Trophoblast cell (in vitro differentiated cells and primary cell): ENCODE measurements at regions not wholly inside any gene's neighbourhood (a gene's known extent, or its start where the extent isn't known, plus 50 kb on each side); places are given as distances from the start of the nearest gene placed in this dataset.

Source experiments
- DNase-seq, 2 donors: peaks; one replicate each; pipeline ENCODE4 v3.0.0-alpha.2; 2016
- H2AFZ ChIP-seq: 2 replicates; pipeline ENCODE4 v1.6.1; 2013; ENCODE audit warnings: low read length, moderate library complexity, mild to moderate bottlenecking; ENCODE audit not compliant: insufficient read depth, poor library complexity
- H2AK5ac ChIP-seq: 2 replicates; pipeline ENCODE4 v1.6.1; 2013; ENCODE audit warnings: mild to moderate bottlenecking, low read length
- H2BK120ac ChIP-seq: 2 replicates; pipeline ENCODE4 v1.6.1; 2013; ENCODE audit warnings: low read length, mild to moderate bottlenecking, moderate library complexity; ENCODE audit not compliant: insufficient read depth, poor library complexity
- H2BK12ac ChIP-seq: 2 replicates; pipeline ENCODE4 v1.6.1; 2013; ENCODE audit warnings: mild to moderate bottlenecking, low read length, moderate library complexity
- H2BK5ac ChIP-seq: 2 replicates; pipeline ENCODE4 v1.6.1; 2013; ENCODE audit warnings: low read length, low read depth, moderate library complexity, mild to moderate bottlenecking; ENCODE audit not compliant: poor library complexity
- H3K14ac ChIP-seq: 2 replicates; pipeline ENCODE4 v1.6.1; 2013; ENCODE audit warnings: mild to moderate bottlenecking, low read length
- H3K18ac ChIP-seq: 2 replicates; pipeline ENCODE4 v1.6.1; 2013; ENCODE audit warnings: mild to moderate bottlenecking, low read length
- H3K23ac ChIP-seq: 2 replicates; pipeline ENCODE4 v1.6.1; 2013; ENCODE audit warnings: low read length
- H3K27ac ChIP-seq: 2 replicates; pipeline ENCODE4 v1.5.1; 2013; ENCODE audit warnings: low read depth, mild to moderate bottlenecking, inconsistent platforms, low read length, moderate library complexity
- H3K27me3 ChIP-seq: 2 replicates; pipeline ENCODE4 v1.6.1; 2013; ENCODE audit warnings: inconsistent platforms, mild to moderate bottlenecking, low read length, moderate library complexity; ENCODE audit not compliant: insufficient read depth
- H3K36me3 ChIP-seq, 2 experiments: 1 replicate in 1 of 2; 2 replicates in 1 of 2; pipeline ENCODE4 v1.6.1; 2013; ENCODE audit warnings: low read length in 2 of 2, mild to moderate bottlenecking in 2 of 2, moderate library complexity in 1 of 2; ENCODE audit not compliant: insufficient read depth in 2 of 2, control insufficient read depth in 1 of 2
- H3K4ac ChIP-seq: 2 replicates; pipeline ENCODE4 v1.6.1; 2013; ENCODE audit warnings: low read depth, mild to moderate bottlenecking, low read length, moderate library complexity
- H3K4me1 ChIP-seq, 2 experiments: 1 replicate in 1 of 2; 2 replicates in 1 of 2; pipeline ENCODE4 v1.6.1; 2013; ENCODE audit warnings: low read length in 2 of 2, mild to moderate bottlenecking in 2 of 2, moderate library complexity in 1 of 2; ENCODE audit not compliant: insufficient read depth in 2 of 2, control insufficient read depth in 1 of 2
- H3K4me2 ChIP-seq: 2 replicates; pipeline ENCODE4 v1.6.1; 2013; ENCODE audit warnings: inconsistent platforms, mild to moderate bottlenecking, low read length, moderate library complexity
- H3K4me3 ChIP-seq: 2 replicates; pipeline ENCODE4 v1.5.1; 2013; ENCODE audit warnings: mild to moderate bottlenecking, low read depth, low read length, inconsistent platforms
- H3K79me1 ChIP-seq: one replicate; pipeline ENCODE4 v1.6.1; 2013; ENCODE audit warnings: low read length
- H3K79me2 ChIP-seq: 2 replicates; pipeline ENCODE4 v1.6.1; 2013; ENCODE audit warnings: low read length, mild to moderate bottlenecking; ENCODE audit not compliant: control insufficient read depth, insufficient read depth, poor library complexity
- H3K9ac ChIP-seq: 2 replicates; pipeline ENCODE4 v1.6.1; 2013; ENCODE audit warnings: mild to moderate bottlenecking, low read length
- H3K9me3 ChIP-seq: 2 replicates; pipeline ENCODE4 v1.6.1; 2013; ENCODE audit warnings: low read depth, mild to moderate bottlenecking, control low read depth, inconsistent platforms, low read length; ENCODE audit not compliant: insufficient read depth
- H4K12ac ChIP-seq: 2 replicates; pipeline ENCODE4 v1.6.1; 2013; ENCODE audit warnings: low read depth, mild to moderate bottlenecking, low read length, moderate library complexity
- H4K8ac ChIP-seq: 2 replicates; pipeline ENCODE4 v1.6.1; 2013; ENCODE audit warnings: low read depth, mild to moderate bottlenecking, low read length, moderate library complexity
- H4K91ac ChIP-seq: one replicate; pipeline ENCODE4 v1.6.1; 2013; ENCODE audit warnings: low read depth, mild to moderate bottlenecking, low read length, moderate library complexity
- WGBS: extraction: QIAGEN DNeasy Blood & Tissue Kit; methylation state at CpG from one replicate; pipeline ENCODE4 v1.1.7; 2013; ENCODE audit warnings: missing lambda C conversion rate; ENCODE audit not compliant: insufficient read length, insufficient coverage; ENCODE audit errors: extremely low coverage; 5-methylcytosine and 5-hydroxymethylcytosine counted together

DNA sequence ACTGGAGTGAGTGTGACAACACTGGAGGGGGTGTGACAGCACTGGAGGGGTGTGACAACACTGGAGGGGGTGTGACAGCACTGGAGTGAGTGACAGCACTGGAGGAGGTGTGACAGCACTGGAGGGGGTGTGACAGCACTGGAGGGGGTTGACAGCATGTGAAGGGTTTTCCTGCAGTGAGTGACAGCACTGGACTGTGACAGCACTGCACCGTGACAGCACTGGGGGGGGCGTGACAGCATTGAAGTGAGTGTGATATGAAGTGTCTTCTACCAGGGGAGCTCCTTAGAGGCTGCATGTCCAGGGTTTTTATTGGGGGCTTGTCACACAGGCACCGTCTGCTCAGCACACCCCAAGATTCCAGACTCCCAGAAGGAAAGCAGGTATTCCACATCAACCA is 274.8 kb downstream of the TEX29 start:
- no peak overlapping the region for H4K12ac ChIP-seq
- no peak overlapping the region for H3K18ac ChIP-seq
- H2BK5ac ChIP-seq = no peak overlapping the region
- no peak overlapping the region for H4K91ac ChIP-seq
- H2BK12ac ChIP-seq = no peak overlapping the region
- H2AFZ ChIP-seq = no peak overlapping the region
- no peaks in the 10 kb centered on the region for H3K4me1 ChIP-seq
- no peak for DNase-seq
- no peak overlapping the region for H3K14ac ChIP-seq
- H4K8ac ChIP-seq = no peak overlapping the region
- no peaks in the 10 kb centered on the region for H3K79me1 ChIP-seq
- peaks cover 15% of the 10 kb centered on the region for H3K9me3 ChIP-seq
- no peaks in the 10 kb centered on the region for H3K27me3 ChIP-seq
- H3K23ac ChIP-seq = no peak overlapping the region
- no peak overlapping the region for H3K4ac ChIP-seq
- H3K36me3 ChIP-seq = no peaks in the 10 kb centered on the region
- H2AK5ac ChIP-seq = no peak overlapping the region
- WGBS = no CpG with 5 or more reads among the region's 3 CpGs
- no peak overlapping the region for H2BK120ac ChIP-seq
- H3K9ac ChIP-seq = no peak overlapping the region
- H3K4me2 ChIP-seq = no peak overlapping the region
- no peak overlapping the region for H3K27ac ChIP-seq
- no peaks in the 10 kb centered on the region for H3K79me2 ChIP-seq
- no peak overlapping the region for H3K4me3 ChIP-seq

DNA sequence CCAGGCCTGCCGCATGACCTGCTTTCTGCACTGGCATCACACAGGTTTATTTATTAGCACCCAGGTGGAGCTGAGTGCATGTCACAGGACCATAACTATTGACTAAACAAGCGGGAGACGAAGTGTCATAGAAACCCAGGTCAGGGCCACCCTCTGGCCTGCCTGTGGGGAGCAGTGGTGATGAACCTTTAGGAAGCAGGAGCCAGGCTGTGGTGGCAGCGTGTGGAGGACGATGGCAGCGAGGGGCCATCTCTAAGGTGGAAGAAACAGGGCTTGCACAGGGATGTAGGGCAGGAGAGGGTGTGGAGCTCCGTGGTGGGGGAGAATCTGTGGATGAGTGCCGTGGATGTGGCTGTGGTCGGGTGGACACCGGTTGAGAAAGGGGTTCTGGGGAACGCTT is 275.3 kb downstream of the TEX29 start:
- Histone ChIP-seq H2BK5ac (no peak overlapping the region), H3K4ac (no peak overlapping the region), H4K12ac (no peak overlapping the region), H3K27ac (no peak overlapping the region), H3K27me3 (no peaks in the 10 kb centered on the region), H3K9ac (no peak overlapping the region), H3K23ac (no peak overlapping the region), H3K36me3 (no peaks in the 10 kb centered on the region), H2AFZ (no peak overlapping the region), H3K14ac (no peak overlapping the region), H3K79me1 (no peaks in the 10 kb centered on the region), H3K9me3 (peaks cover 12% of the 10 kb centered on the region), H3K79me2 (no peaks in the 10 kb centered on the region), H4K91ac (no peak overlapping the region), H2BK12ac (no peak overlapping the region), H3K18ac (no peak overlapping the region), H3K4me1 (no peaks in the 10 kb centered on the region), H2AK5ac (no peak overlapping the region), H2BK120ac (no peak overlapping the region), H4K8ac (no peak overlapping the region), H3K4me3 (no peak overlapping the region), H3K4me2 (no peak overlapping the region)
- no CpG with 5 or more reads among the region's 11 CpGs for WGBS
- no peak for DNase-seq

DNA sequence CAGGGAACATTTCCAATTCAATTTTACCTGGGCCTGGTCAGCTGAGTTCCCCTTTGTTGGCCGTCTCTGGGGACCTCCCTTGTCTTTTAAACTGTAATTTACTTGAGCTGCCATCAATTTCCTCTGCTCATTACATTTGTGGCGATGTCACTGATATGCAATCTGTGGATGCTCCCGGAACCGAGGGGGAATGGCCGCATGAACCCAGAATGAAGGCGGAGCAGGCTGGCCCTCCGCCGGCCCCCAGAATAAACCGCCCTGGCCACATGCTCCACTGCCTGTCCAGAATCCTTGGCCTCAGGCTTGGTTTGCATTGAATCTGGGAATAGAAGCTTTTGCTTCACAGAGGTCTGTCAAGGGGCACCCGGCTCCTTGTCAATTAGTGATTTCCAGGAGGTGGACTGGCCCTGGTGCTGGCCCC is 276.8 kb downstream of the TEX29 start:
- Histone ChIP-seq H3K36me3 (no peaks in the 10 kb centered on the region), H3K23ac (no peak overlapping the region), H2AFZ (no peak overlapping the region), H3K9me3 (peaks cover 12% of the 10 kb centered on the region), H4K8ac (no peak overlapping the region), H3K14ac (no peak overlapping the region), H3K27me3 (no peaks in the 10 kb centered on the region), H2BK12ac (no peak overlapping the region), H2BK5ac (no peak overlapping the region), H3K27ac (no peak overlapping the region), H3K4me1 (no peaks in the 10 kb centered on the region), H4K91ac (no peak overlapping the region), H3K4me2 (no peak overlapping the region), H2BK120ac (no peak overlapping the region), H3K4me3 (no peak overlapping the region), H4K12ac (no peak overlapping the region), H3K9ac (no peak overlapping the region), H3K18ac (no peak overlapping the region), H3K79me1 (no peaks in the 10 kb centered on the region), H3K79me2 (no peaks in the 10 kb centered on the region), H3K4ac (no peak overlapping the region), H2AK5ac (no peak overlapping the region)
- no peak for DNase-seq
- no CpG with 5 or more reads among the region's 10 CpGs for WGBS

DNA sequence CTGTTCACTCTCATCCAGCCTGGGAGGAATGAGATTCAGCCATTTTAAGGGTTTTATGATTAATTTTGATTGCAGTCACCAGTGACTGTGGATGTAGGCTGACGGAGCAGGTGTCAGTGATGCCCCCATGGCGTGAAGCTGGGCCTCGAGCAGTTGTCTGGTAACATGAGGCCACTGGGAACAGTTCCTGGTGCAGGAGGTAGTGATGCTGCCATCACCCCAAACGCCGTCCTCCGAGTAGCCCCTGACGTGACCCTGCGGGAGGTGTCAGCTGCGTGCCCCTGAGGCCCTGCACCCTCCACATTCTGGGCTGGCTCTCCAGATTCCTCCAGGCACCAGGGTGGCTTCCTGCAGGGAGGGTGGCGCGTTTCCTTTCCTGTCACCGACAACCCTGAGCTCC is 277.2 kb downstream of the TEX29 start:
- no peak overlapping the region for H3K9ac ChIP-seq

More for the DNA sequence above, 277.2 kb downstream of the TEX29 start:
- Histone ChIP-seq H4K91ac (no peak overlapping the region), H3K14ac (no peak overlapping the region), H2BK12ac (no peak overlapping the region), H2BK5ac (no peak overlapping the region), H3K27me3 (no peaks in the 10 kb centered on the region), H3K23ac (no peak overlapping the region), H2AFZ (no peak overlapping the region), H3K4me2 (no peak overlapping the region), H4K12ac (no peak overlapping the region), H3K36me3 (no peaks in the 10 kb centered on the region), H3K27ac (no peak overlapping the region), H3K4me3 (no peak overlapping the region), H3K4me1 (no peaks in the 10 kb centered on the region), H2AK5ac (no peak overlapping the region), H3K9me3 (peaks cover 12% of the 10 kb centered on the region), H3K79me1 (no peaks in the 10 kb centered on the region), H3K4ac (no peak overlapping the region), H2BK120ac (no peak overlapping the region), H3K18ac (no peak overlapping the region), H3K79me2 (no peaks in the 10 kb centered on the region), H4K8ac (no peak overlapping the region)
- no CpG with 5 or more reads among the region's 12 CpGs for WGBS
- DNase-seq = no peak
